ENCODE measurements at regions not wholly inside any gene's neighbourhood (a gene's known extent, or its start where the extent isn't known, plus 50 kb on each side); places are given as distances from the start of the nearest gene placed in this dataset.

GRCh38 chr2:16742026-16742425, 76.4 kb upstream of the CYRIA start:
- no peaks in the 10 kb centered on the region for H3K9me3 ChIP-seq (ENCODE audit: control insufficient read depth, insufficient read depth, low read depth, low read length)
- no peak for TF ChIP-seq ZNF175 (tag by site-specific recombination; IDR thresholded peaks at IDR 0.05)
- TF ChIP-seq, protein P1, sequence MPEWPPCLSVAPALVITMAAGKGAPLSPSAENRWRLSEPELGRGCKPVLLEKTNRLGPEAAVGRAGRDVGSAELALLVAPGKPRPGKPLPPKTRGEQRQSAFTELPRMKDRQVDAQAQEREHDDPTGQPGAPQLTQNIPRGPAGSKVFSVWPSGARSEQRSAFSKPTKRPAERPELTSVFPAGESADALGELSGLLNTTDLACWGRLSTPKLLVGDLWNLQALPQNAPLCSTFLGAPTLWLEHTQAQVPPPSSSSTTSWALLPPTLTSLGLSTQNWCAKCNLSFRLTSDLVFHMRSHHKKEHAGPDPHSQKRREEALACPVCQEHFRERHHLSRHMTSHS (tag by site-specific recombination; IDR thresholded peaks at IDR 0.05), result no peak
- ChIA-PET POLR2A (no interaction called here), CTCF (interaction anchor here (1.0 to 1.5 kb wide), 2 partner anchors 15 to 123 kb away, joined by 3 to 10 read pairs; no protein-coding TSS in a partner anchor)
- H3K4me1 ChIP-seq (ENCODE audit: control insufficient read depth, insufficient read depth, low read length), result no peaks in the 10 kb centered on the region
- H3K36me3 ChIP-seq (ENCODE audit: control insufficient read depth in 2 of 2, insufficient read depth in 1 of 2, low read length in 2 of 2), result no peaks in the 10 kb centered on the region
- no peak overlapping the region for H3K27ac ChIP-seq (ENCODE audit: extremely low read depth, low read depth, low read length)
- no peak overlapping the region for H3K4me3 ChIP-seq (ENCODE audit: low read depth, low read length)

- ChIA-PET POLR2A (no interaction called here), CTCF (interaction anchor here (1.0 kb wide), 1 partner anchor 123 kb away, joined by 3 read pairs; no protein-coding TSS in a partner anchor)
- H3K27ac ChIP-seq (ENCODE audit: extremely low read depth, low read depth, low read length), result no peak overlapping the region
- H3K4me1 ChIP-seq (ENCODE audit: control insufficient read depth, insufficient read depth, low read length), result no peaks in the 10 kb centered on the region
- TF ChIP-seq ZNF654 (tag by site-specific recombination; IDR thresholded peaks at IDR 0.05; ENCODE audit: low read depth), result no peak
- no peak for TF ChIP-seq ZIC2 (tag by site-specific recombination; IDR thresholded peaks at IDR 0.05)
- TF ChIP-seq, protein P2, sequence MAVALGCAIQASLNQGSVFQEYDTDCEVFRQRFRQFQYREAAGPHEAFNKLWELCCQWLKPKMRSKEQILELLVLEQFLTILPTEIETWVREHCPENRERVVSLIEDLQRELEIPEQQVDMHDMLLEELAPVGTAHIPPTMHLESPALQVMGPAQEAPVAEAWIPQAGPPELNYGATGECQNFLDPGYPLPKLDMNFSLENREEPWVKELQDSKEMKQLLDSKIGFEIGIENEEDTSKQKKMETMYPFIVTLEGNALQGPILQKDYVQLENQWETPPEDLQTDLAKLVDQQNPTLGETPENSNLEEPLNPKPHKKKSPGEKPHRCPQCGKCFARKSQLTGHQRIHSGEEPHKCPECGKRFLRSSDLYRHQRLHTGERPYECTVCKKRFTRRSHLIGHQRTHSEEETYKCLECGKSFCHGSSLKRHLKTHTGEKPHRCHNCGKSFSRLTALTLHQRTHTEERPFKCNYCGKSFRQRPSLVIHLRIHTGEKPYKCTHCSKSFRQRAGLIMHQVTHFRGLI (tag by site-specific recombination; IDR thresholded peaks at IDR 0.05), result no peak
- no peaks in the 10 kb centered on the region for H3K9me3 ChIP-seq (ENCODE audit: control insufficient read depth, insufficient read depth, low read depth, low read length)
- H3K36me3 ChIP-seq (ENCODE audit: control insufficient read depth in 2 of 2, insufficient read depth in 1 of 2, low read length in 2 of 2), result no peaks in the 10 kb centered on the region
- H3K4me3 ChIP-seq (ENCODE audit: low read depth, low read length), result no peak overlapping the region
Measured at GRCh38 chr2:16741498-16741897, 75.9 kb upstream of the CYRIA start.

DNA sequence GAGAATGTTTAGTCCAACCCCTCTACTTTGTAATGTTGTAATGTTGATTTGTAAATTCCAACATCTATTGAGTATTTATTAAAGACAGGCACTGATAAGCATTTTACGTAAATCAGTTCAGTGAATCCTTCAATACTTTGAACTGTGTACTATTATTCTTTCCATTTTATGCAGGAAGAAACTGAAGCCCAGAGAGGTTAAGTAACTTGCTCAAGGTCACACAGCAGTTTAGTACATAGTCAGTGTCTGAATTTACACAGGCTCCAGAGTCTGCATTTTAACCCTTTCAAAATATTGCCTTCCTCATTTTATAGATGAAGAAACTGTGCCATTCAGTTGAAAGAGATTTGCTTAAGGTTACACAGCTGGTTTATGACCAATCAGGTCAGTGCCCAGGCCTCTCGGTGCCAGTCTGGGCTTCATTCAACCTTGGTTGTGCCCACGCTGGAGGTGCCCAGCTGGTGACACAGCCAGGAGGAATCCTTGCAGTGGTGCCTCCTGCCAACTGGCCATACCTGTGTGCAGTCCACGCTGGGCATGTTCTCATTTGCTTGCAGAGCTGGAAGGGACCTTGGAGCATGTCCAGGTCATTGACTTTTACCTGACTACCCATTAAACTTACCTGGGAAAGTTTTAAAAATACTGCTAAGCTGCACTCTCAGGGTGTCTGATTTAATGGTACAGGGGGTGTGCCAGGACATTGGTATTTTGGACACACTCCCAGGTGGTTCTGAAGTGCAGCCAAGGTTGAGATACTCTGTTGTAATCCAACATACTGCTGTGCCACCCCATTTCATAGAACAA, 74.3 kb upstream of the CYRIA start:
- CTCF ChIA-PET, result interaction anchor here (0.7 to 1.4 kb wide), 3 partner anchors 17 to 731 kb away, joined by 3 to 6 read pairs (median 3); no protein-coding TSS in a partner anchor
- POLR2A ChIA-PET, result no interaction called here
- Histone ChIP-seq H3K4me1 (ENCODE audit: control insufficient read depth, insufficient read depth, low read length) (no peaks in the 10 kb centered on the region), H3K9me3 (ENCODE audit: control insufficient read depth, insufficient read depth, low read depth, low read length) (no peaks in the 10 kb centered on the region), H3K27ac (ENCODE audit: extremely low read depth, low read depth, low read length) (no peak overlapping the region), H3K36me3 (ENCODE audit: control insufficient read depth in 2 of 2, insufficient read depth in 1 of 2, low read length in 2 of 2) (no peaks in the 10 kb centered on the region), H3K4me3 (ENCODE audit: low read depth, low read length) (no peak overlapping the region)
- TF ChIP-seq MZF1 (tag by site-specific recombination; IDR thresholded peaks at IDR 0.05; ENCODE audit: borderline replicate concordance) (no peak), FEZF1 (tag by site-specific recombination; IDR thresholded peaks at IDR 0.05) (no peak), SP3 (tag by site-specific recombination; IDR thresholded peaks at IDR 0.05) (no peak), ZNF544 (tag by site-specific recombination; IDR thresholded peaks at IDR 0.05) (no peak), RBAK (tag by site-specific recombination; IDR thresholded peaks at IDR 0.05) (no peak), ZNF292 (tag by site-specific recombination; IDR thresholded peaks at IDR 0.05; ENCODE audit: borderline replicate concordance, low read depth) (no peak), ZSCAN18 (tag by site-specific recombination; IDR thresholded peaks at IDR 0.05) (no peak), SETDB1 (IDR thresholded peaks at IDR 0.05; ENCODE audit: insufficient read length, low read length) (no peak), ZNF391 (tag by site-specific recombination; IDR thresholded peaks at IDR 0.05; ENCODE audit: borderline replicate concordance, low read depth) (no peak)
